H1 (cell line): ENCODE measurements at regions not wholly inside any gene's neighbourhood (a gene's known extent, or its start where the extent isn't known, plus 50 kb on each side); places are given as distances from the start of the nearest gene placed in this dataset.

Experiments
- BCL11A ChIP-seq, 2 experiments: IDR thresholded peaks; one replicate each; pipeline ENCODE4 v1.6.1; 2011; ENCODE audit warnings: low read depth in 2 of 2, low read length in 2 of 2, mild to moderate bottlenecking in 2 of 2

DNA sequence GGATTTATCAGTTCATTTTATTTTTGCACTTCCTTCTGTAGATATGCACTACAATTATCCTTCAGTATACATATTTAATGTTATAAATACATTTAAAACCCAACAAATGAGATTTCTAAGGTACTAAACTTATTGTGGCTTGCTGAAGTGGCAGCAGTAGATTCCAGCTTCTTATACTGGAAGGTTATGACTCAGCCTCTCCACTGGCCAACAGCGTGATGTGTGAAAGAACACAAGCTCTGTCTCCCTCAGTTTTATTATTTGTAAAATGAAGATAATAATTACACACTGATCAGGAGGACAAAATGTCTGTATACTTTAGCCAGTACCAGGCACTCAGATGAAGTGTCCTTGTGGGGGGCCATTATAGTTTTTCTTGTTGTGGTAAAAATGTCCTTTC lies 1147.1 kb downstream of the CNTNAP5 start (continued):
- TF ChIP-seq BCL11A (IDR thresholded peaks at IDR 0.05; ENCODE audit: low read depth in 2 of 2, low read length in 2 of 2), result no peak
